Spleen (tissue), 11 donors: ENCODE measurements at regions not wholly inside any gene's neighbourhood (a gene's known extent, or its start where the extent isn't known, plus 50 kb on each side); places are given as distances from the start of the nearest gene placed in this dataset.

ENCODE experiments used
- DNase-seq: peaks from one replicate; pipeline ENCODE4 v3.0.0-alpha.2; 2020
- H3K27ac ChIP-seq, 8 donors: fragments of 200-600 bp; sonication (generic) in 7 of 8; 1 replicate in 4 of 8; 2 replicates in 4 of 8; pipeline versions ENCODE4 v1.5.0 to v1.8.0; 2016 to 2021; ENCODE audit warnings: inconsistent platforms in 4 of 8, mild to moderate bottlenecking in 4 of 8, moderate library complexity in 1 of 8
- H3K27me3 ChIP-seq, 7 donors: fragments of 200-600 bp; sonication (generic) in 6 of 7; replicated peaks in 1 of 7; 1 replicate in 4 of 7; 2 replicates in 3 of 7; pipeline versions ENCODE4 v1.5.0 to v1.8.0; 2016 to 2021; ENCODE audit warnings: inconsistent platforms in 3 of 7, mild to moderate bottlenecking in 1 of 7
- H3K36me3 ChIP-seq, 6 donors: fragments of 200-600 bp; sonication (generic) in 5 of 6; 1 replicate in 4 of 6; 2 replicates in 2 of 6; pipeline versions ENCODE4 v1.5.0 to v1.8.0; 2016 to 2021; ENCODE audit warnings: inconsistent platforms in 2 of 6
- H3K4me1 ChIP-seq, 6 donors: fragments of 200-600 bp; sonication (generic) in 5 of 6; 1 replicate in 3 of 6; 2 replicates in 3 of 6; pipeline versions ENCODE4 v1.5.0 to v1.8.0; 2016 to 2021; ENCODE audit warnings: inconsistent platforms in 3 of 6
- H3K4me3 ChIP-seq, 8 donors: fragments of 200-600 bp; sonication (generic) in 7 of 8; 1 replicate in 4 of 8; 2 replicates in 4 of 8; pipeline versions ENCODE4 v1.5.0 to v1.8.0; 2016 to 2021; ENCODE audit warnings: inconsistent platforms in 4 of 8, mild to moderate bottlenecking in 4 of 8, moderate library complexity in 2 of 8
- H3K9me3 ChIP-seq, 8 donors: fragments of 200-600 bp; sonication (generic) in 7 of 8; 1 replicate in 4 of 8; 2 replicates in 4 of 8; pipeline versions ENCODE4 v1.5.0 to v1.8.0; 2016 to 2021; ENCODE audit warnings: inconsistent platforms in 4 of 8
- POLR2A ChIP-seq, 3 donors: fragments of 450-650 bp; IDR thresholded peaks; one replicate each; pipeline ENCODE4 v1.5.1; 2017; ENCODE audit warnings: antibody characterized with exemption in 3 of 3, mild to moderate bottlenecking in 1 of 3
- POLR2AphosphoS5 ChIP-seq, 3 donors: sonication (generic); formaldehyde crosslinking; IDR thresholded peaks; one replicate each; pipeline ENCODE4 v1.5.1; 2017; ENCODE audit warnings: antibody characterized with exemption in 3 of 3
- WGBS, 5 donors: extraction: QIAGEN DNeasy Blood & Tissue Kit in 3 of 5; methylation state at CpG; one replicate each; pipeline versions ENCODE4 v1.1.5 to v1.1.7; 2013 to 2018; 5-methylcytosine and 5-hydroxymethylcytosine counted together
- intact Hi-C: fragments of 100-400 bp; cut with DNase I; formaldehyde crosslinking; loops from one replicate; pipeline ENCODE4 v1.15.0; 2023; ENCODE audit warnings: low total_unique reads
- TF ChIP-seq, protein P1 (sequence below), 11 experiments: fragments of 200-600 bp in 7 of 11; fragments of 450-650 bp in 4 of 11; sonication (generic) in 4 of 11; IDR thresholded peaks in 8 of 11; conservative IDR thresholded peaks in 3 of 11; 1 replicate in 7 of 11; 2 replicates in 4 of 11; pipeline versions ENCODE4 v1.4.0 to v1.8.0; 2016 to 2021; ENCODE audit warnings: antibody characterized with exemption in 11 of 11, inconsistent platforms in 4 of 11, mild to moderate bottlenecking in 1 of 11
- donor health status: healthy with polysubstance abuse.
- donor health status: DM: no; HTN: no; CAD: no; lungs with moderate emphysema.
- donor health status: DM: no; HTN: no; CAD: no.
- donor health status: Bipolar disorder and iron deficiency.
- donor health status: healthy.
- donor health status: DM: no; HTN: no; CAD: no.
- donor health status: DM: yes; HTN: yes; CAD: no.

GRCh38 chr10:78177491-78178185 is 144.0 kb downstream of the RPS24 start:
- TF ChIP-seq, protein P1, sequence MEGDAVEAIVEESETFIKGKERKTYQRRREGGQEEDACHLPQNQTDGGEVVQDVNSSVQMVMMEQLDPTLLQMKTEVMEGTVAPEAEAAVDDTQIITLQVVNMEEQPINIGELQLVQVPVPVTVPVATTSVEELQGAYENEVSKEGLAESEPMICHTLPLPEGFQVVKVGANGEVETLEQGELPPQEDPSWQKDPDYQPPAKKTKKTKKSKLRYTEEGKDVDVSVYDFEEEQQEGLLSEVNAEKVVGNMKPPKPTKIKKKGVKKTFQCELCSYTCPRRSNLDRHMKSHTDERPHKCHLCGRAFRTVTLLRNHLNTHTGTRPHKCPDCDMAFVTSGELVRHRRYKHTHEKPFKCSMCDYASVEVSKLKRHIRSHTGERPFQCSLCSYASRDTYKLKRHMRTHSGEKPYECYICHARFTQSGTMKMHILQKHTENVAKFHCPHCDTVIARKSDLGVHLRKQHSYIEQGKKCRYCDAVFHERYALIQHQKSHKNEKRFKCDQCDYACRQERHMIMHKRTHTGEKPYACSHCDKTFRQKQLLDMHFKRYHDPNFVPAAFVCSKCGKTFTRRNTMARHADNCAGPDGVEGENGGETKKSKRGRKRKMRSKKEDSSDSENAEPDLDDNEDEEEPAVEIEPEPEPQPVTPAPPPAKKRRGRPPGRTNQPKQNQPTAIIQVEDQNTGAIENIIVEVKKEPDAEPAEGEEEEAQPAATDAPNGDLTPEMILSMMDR (IDR thresholded peaks at IDR 0.05 in 8 of 11, conservative IDR thresholded peaks at IDR 0.05 in 3 of 11), result no peak
- TF ChIP-seq POLR2AphosphoS5 (IDR thresholded peaks at IDR 0.05) (no peak), POLR2A (IDR thresholded peaks at IDR 0.05) (no peak)
- 83 to 88% (median 86%) methylated on average over 20 of the region's 20 CpGs for WGBS, 5 donors
- intact Hi-C loops, result no loop called here
- Histone ChIP-seq H3K9me3 (no peaks in the 10 kb centered on the region), H3K4me1 (no peaks in the 10 kb centered on the region), H3K36me3 (no peaks in the 10 kb centered on the region), H3K27me3 (peaks cover 0 to 4% (median 0%) of the 10 kb centered on the region in 7 donors), H3K4me3 (no peak overlapping the region), H3K27ac (no peak overlapping the region)
- no peak for DNase-seq

DNA sequence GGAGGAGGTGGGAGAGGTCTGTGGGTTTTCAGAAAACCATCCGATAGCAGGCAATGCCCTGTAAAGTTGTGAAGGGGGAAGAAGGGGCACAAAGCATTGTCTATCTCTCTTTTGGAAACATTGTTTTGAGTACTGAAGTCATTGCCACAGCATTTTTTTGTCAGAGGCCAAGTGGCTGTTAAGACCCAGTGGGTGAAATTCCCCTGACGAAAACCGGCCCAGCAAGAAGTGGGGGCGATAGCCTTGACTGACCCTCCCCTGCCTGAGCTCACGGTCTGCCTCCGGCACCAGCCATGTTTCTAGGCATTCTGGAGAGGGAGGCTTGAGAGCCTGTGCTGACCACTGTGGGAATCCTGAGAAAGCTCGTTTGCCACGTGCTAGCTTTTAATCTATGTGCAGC is 144.7 kb downstream of the RPS24 start:
- Histone ChIP-seq H3K4me3 (no peak overlapping the region), H3K27ac (no peak overlapping the region), H3K4me1 (no peaks in the 10 kb centered on the region), H3K9me3 (no peaks in the 10 kb centered on the region), H3K36me3 (no peaks in the 10 kb centered on the region), H3K27me3 (peaks cover 0 to 4% (median 0%) of the 10 kb centered on the region in 7 donors)
- no peak for DNase-seq
- intact Hi-C loops, result no loop called here
- no peak for TF ChIP-seq POLR2A (IDR thresholded peaks at IDR 0.05)
- 81 to 89% (median 83%) methylated on average over 8 of the region's 8 CpGs for WGBS, 5 donors

DNA sequence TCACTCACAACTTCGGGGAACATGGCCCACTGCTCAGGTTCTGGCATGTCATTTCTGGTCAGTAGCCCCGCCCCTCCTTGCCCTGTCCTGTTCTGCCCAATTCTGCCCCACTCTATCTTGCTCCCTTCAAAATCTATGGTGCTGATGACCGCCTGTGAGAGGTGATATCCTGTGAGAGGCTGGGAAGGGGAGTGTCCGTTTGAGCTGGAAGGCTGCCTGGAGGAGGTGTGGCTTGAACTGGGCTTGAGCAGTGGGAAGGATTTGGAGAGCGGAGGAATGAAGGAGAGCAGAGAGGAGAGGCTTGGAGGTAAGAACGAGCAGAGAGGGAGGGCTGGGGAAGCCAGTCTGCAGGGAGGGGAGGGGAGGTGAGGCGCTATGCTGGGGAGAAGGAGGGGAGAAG is 145.3 kb downstream of the RPS24 start:
- no peak for DNase-seq
- WGBS, 5 donors, result 63 to 72% (median 65%) methylated on average over 7 of the region's 7 CpGs

GRCh38 chr10:78179886-78180705 is 146.4 kb downstream of the RPS24 start:
- WGBS, 5 donors, result 71 to 81% (median 79%) methylated on average over 17 to 22 of the region's 22 CpGs
- TF ChIP-seq, protein P1 (IDR thresholded peaks at IDR 0.05 in 8 of 11, conservative IDR thresholded peaks at IDR 0.05 in 3 of 11), result no peak
- no peak for TF ChIP-seq POLR2A (IDR thresholded peaks at IDR 0.05)
- no peak for TF ChIP-seq POLR2AphosphoS5 (IDR thresholded peaks at IDR 0.05)
- DNase-seq, result no peak
- Histone ChIP-seq H3K27ac (no peak overlapping the region), H3K27me3 (peaks cover 0 to 4% (median 0%) of the 10 kb centered on the region in 7 donors), H3K4me3 (no peak overlapping the region), H3K4me1 (peaks cover 0 to 6% (median 3%) of the 10 kb centered on the region in 6 donors), H3K9me3 (no peaks in the 10 kb centered on the region), H3K36me3 (no peaks in the 10 kb centered on the region)
- intact Hi-C loops, result no loop called here

More for the DNA sequence above, 145.3 kb downstream of the RPS24 start:
- Histone ChIP-seq H3K36me3 (no peaks in the 10 kb centered on the region), H3K9me3 (no peaks in the 10 kb centered on the region), H3K27ac (no peak overlapping the region), H3K4me3 (no peak overlapping the region), H3K4me1 (no peaks in the 10 kb centered on the region), H3K27me3 (peaks cover 0 to 4% (median 0%) of the 10 kb centered on the region in 7 donors)
- intact Hi-C loops, result no loop called here
- TF ChIP-seq POLR2A (IDR thresholded peaks at IDR 0.05) (no peak), POLR2AphosphoS5 (IDR thresholded peaks at IDR 0.05) (no peak)
- TF ChIP-seq, protein P1 (IDR thresholded peaks at IDR 0.05 in 8 of 11, conservative IDR thresholded peaks at IDR 0.05 in 3 of 11), result no peak
